ENCODE measurements at regions not wholly inside any gene's neighbourhood (a gene's known extent, or its start where the extent isn't known, plus 50 kb on each side); places are given as distances from the start of the nearest gene placed in this dataset.
A peak's percentile ranks its signal among the peaks of the same experiment; 100 is the strongest.

DNA sequence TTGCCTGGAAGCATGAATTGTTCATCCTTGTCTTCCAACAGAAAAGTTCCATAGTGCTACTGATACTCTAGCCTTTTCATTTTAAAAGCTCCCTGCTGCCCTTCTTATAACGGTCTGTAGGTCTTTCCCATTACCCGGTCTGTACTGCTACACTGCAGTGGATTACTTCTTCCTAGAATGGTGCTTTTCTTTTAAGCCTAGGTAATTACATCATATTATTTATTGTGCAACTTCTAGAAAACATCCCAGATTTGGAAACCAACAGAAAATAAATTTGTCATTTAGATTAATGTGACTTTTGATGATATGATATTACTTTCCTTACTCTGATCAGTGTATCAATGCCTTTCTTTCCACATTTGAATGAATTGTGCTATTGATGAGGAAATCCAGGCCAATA lies 199.4 kb downstream of the TANC2 start:
- 43 to 48% methylated on average over 2 of the region's 2 CpGs for WGBS, 2 donors
- no peak for ATAC-seq

DNA sequence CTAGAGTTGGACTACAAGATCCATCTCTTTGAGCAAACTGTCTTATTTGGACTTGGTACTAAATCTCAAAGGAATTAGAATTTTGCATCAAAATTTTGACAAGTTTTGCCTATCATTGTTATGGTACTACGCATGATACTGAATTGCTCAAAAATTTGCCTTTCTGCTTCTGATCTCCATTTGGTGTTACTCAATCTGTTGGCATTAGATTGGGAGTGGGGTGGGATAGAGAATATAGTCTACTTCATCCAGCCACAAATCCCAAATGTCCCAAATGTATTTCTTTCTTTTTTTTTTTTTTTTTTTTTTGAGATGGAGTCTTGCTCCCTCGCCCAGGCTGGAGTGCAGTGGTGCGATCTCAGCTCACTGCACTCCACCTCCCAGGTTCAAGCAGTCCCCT lies 204.8 kb downstream of the TANC2 start:
- Histone ChIP-seq H3K27ac (no peak overlapping the region), H3K36me3 (no peaks in the 10 kb centered on the region), H3K4me1 (peaks cover 0 to 7% (median 0%) of the 10 kb centered on the region in 3 donors), H3K27me3 (no peaks in the 10 kb centered on the region), H3K4me3 (no peak overlapping the region), H3K9me3 (no peaks in the 10 kb centered on the region)
- TF ChIP-seq, protein P1, sequence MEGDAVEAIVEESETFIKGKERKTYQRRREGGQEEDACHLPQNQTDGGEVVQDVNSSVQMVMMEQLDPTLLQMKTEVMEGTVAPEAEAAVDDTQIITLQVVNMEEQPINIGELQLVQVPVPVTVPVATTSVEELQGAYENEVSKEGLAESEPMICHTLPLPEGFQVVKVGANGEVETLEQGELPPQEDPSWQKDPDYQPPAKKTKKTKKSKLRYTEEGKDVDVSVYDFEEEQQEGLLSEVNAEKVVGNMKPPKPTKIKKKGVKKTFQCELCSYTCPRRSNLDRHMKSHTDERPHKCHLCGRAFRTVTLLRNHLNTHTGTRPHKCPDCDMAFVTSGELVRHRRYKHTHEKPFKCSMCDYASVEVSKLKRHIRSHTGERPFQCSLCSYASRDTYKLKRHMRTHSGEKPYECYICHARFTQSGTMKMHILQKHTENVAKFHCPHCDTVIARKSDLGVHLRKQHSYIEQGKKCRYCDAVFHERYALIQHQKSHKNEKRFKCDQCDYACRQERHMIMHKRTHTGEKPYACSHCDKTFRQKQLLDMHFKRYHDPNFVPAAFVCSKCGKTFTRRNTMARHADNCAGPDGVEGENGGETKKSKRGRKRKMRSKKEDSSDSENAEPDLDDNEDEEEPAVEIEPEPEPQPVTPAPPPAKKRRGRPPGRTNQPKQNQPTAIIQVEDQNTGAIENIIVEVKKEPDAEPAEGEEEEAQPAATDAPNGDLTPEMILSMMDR (IDR thresholded peaks at IDR 0.05) = no peak
- no peak for FAIRE-seq
- 94 to 99% methylated on average over 3 of the region's 3 CpGs for WGBS, 2 donors
- no peak for ATAC-seq
- intact Hi-C loops (cut with DNase I) = no loop called here
- no peak for DNase-seq

More for the DNA sequence above, 199.4 kb downstream of the TANC2 start:
- H3K27me3 ChIP-seq = no peaks in the 10 kb centered on the region
- DNase-seq (no peak), FAIRE-seq (no peak)
- no peaks in the 10 kb centered on the region for H3K36me3 ChIP-seq
- no peak overlapping the region for H3K4me3 ChIP-seq
- intact Hi-C loops (cut with DNase I) = no loop called here
- H3K27ac ChIP-seq = no peak overlapping the region
- no peaks in the 10 kb centered on the region for H3K4me1 ChIP-seq
- H3K9me3 ChIP-seq = no peaks in the 10 kb centered on the region
- TF ChIP-seq, protein P1 (IDR thresholded peaks at IDR 0.05) = no peak

- H3K27me3 ChIP-seq = no peaks in the 10 kb centered on the region
- H3K36me3 ChIP-seq = no peaks in the 10 kb centered on the region
- WGBS, 2 donors = 88% methylated on average over 5 of the region's 5 CpGs
- intact Hi-C loops (cut with DNase I) = no loop called here
- ATAC-seq = peak in 2 of 4 donors; percentile 46 to 55
- peaks cover 0 to 7% (median 0%) of the 10 kb centered on the region in 3 donors for H3K4me1 ChIP-seq
- H3K4me3 ChIP-seq = no peak overlapping the region
- DNase-seq = no peak
- H3K9me3 ChIP-seq = no peaks in the 10 kb centered on the region
- TF ChIP-seq, protein P1 (IDR thresholded peaks at IDR 0.05) = no peak
- FAIRE-seq = no peak
- peak overlapping the region in 1 of 4 donors; percentile 22 for H3K27ac ChIP-seq
Observed at GRCh38 chr17:63171428-63172393, 205.7 kb downstream of the TANC2 start.

DNA sequence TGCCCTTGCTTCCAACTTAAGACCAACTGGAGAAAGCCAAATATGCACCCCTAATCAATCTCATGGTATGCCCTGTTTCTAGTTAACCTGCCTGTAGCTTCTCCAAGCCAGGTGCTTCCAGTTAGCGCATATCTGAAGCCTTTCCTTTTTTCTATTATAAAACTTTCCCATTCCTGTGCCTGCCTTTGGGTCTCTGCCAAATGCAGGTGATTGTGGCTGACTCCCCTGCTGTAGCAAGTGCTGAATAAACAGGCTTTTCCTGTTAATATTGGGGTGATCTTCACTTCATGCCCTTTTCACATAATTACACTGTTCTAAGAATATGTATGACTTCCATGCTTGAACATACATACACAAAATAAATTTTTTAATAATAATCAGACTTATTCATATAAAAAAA lies 207.4 kb downstream of the TANC2 start:
- peak in 3 of 6 donors; percentile 4 to 21 (median 16) for DNase-seq
- no peak for FAIRE-seq
- 65 to 67% methylated on average over 1 of the region's 1 CpG for WGBS, 2 donors
- peak in 3 of 4 donors; percentile 22 to 69 (median 53) for ATAC-seq
- no peaks in the 10 kb centered on the region for H3K36me3 ChIP-seq
- no peaks in the 10 kb centered on the region for H3K9me3 ChIP-seq
- H3K4me1 ChIP-seq = peaks cover 0 to 7% (median 0%) of the 10 kb centered on the region in 3 donors
- intact Hi-C loops (cut with DNase I) = no loop called here
- H3K4me3 ChIP-seq = no peak overlapping the region
- peak overlapping the region in 1 of 4 donors; percentile 33 for H3K27ac ChIP-seq
- no peaks in the 10 kb centered on the region for H3K27me3 ChIP-seq
- TF ChIP-seq, protein P1 (IDR thresholded peaks at IDR 0.05) = no peak

DNA sequence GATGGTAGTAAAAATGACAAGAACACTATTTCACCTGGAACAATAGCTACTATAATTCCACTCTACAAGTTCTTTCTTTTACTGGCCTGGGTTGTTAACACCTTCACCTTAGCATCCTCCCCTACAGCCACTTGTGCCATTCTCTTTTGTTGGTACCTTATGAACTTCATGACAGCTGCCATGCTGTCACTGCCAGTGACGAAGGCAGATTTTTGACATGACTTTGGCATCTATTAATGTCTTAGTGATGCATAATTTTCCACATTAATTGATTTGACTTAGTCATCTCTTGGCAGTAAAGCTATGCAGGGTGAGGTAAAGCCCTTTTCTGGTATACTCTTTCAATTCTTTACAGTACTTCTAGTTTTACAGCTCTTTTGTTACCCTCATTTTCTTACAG lies 207.9 kb downstream of the TANC2 start:
- DNase-seq (no peak), FAIRE-seq (no peak), ATAC-seq (no peak)
- 73 to 74% methylated on average over 1 of the region's 1 CpG for WGBS, 2 donors
- Histone ChIP-seq H3K27ac (no peak overlapping the region), H3K9me3 (no peaks in the 10 kb centered on the region), H3K27me3 (no peaks in the 10 kb centered on the region), H3K36me3 (no peaks in the 10 kb centered on the region), H3K4me3 (no peak overlapping the region), H3K4me1 (peaks cover 0 to 7% (median 0%) of the 10 kb centered on the region in 3 donors)
- TF ChIP-seq, protein P1 (IDR thresholded peaks at IDR 0.05) = no peak
- intact Hi-C loops (cut with DNase I) = no loop called here
